ENCODE measurements at regions not wholly inside any gene's neighbourhood (a gene's known extent, or its start where the extent isn't known, plus 50 kb on each side); places are given as distances from the start of the nearest gene placed in this dataset.

DNA sequence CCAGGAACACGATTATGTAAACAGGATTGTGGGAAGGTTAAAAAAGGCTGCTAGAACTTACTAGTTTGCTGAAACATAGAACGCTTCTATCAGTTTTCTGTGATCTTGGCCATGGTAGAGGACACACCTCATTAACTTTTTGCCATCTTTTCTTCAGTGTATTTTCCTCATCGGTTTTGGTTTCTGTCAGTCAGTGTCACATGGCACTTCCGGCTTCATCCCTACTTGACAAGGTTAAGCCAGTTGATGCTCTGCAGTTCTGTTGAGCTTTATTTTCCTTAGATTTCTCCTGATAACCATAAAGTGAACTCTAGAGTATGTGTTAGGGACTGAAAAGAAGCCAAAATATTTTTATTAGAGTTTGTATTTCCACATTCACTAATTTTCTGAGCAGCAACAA, 147.5 kb downstream of the NDFIP2 start:
- no peak overlapping the region for H3K4me3 Mint-ChIP-seq
- no peak for ATAC-seq
- CTCF ChIA-PET = no interaction called here
- H3K36me3 Mint-ChIP-seq = no peaks in the 10 kb centered on the region
- DNase-seq (ENCODE audit: low spot score) = no peak
- H3K9me3 Mint-ChIP-seq = no peaks in the 10 kb centered on the region
- no peaks in the 10 kb centered on the region for H3K27me3 Mint-ChIP-seq (ENCODE audit: low read depth)
- 0 out of 2 replicates have a peak, but pooled peaks cover 2% of the 10 kb centered on the region for H3K4me1 Mint-ChIP-seq
- no peak overlapping the region for H3K27ac Mint-ChIP-seq
- POLR2A ChIA-PET = no interaction called here
- TF ChIP-seq ZNF219 (CRISPR knock-in tag; IDR thresholded peaks at IDR 0.05; ENCODE audit: borderline replicate concordance) (no peak), TEAD4 (CRISPR knock-in tag; IDR thresholded peaks at IDR 0.05) (no peak), RELA (CRISPR knock-in tag; IDR thresholded peaks at IDR 0.05; ENCODE audit: borderline replicate concordance) (no peak), SP1 (CRISPR knock-in tag; conservative IDR thresholded peaks at IDR 0.05) (no peak), ZNF232 (CRISPR knock-in tag; IDR thresholded peaks at IDR 0.05) (no peak)
- TF ChIP-seq, protein P1, sequence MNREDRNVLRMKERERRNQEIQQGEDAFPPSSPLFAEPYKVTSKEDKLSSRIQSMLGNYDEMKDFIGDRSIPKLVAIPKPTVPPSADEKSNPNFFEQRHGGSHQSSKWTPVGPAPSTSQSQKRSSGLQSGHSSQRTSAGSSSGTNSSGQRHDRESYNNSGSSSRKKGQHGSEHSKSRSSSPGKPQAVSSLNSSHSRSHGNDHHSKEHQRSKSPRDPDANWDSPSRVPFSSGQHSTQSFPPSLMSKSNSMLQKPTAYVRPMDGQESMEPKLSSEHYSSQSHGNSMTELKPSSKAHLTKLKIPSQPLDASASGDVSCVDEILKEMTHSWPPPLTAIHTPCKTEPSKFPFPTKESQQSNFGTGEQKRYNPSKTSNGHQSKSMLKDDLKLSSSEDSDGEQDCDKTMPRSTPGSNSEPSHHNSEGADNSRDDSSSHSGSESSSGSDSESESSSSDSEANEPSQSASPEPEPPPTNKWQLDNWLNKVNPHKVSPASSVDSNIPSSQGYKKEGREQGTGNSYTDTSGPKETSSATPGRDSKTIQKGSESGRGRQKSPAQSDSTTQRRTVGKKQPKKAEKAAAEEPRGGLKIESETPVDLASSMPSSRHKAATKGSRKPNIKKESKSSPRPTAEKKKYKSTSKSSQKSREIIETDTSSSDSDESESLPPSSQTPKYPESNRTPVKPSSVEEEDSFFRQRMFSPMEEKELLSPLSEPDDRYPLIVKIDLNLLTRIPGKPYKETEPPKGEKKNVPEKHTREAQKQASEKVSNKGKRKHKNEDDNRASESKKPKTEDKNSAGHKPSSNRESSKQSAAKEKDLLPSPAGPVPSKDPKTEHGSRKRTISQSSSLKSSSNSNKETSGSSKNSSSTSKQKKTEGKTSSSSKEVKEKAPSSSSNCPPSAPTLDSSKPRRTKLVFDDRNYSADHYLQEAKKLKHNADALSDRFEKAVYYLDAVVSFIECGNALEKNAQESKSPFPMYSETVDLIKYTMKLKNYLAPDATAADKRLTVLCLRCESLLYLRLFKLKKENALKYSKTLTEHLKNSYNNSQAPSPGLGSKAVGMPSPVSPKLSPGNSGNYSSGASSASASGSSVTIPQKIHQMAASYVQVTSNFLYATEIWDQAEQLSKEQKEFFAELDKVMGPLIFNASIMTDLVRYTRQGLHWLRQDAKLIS (CRISPR knock-in tag; IDR thresholded peaks at IDR 0.05; ENCODE audit: borderline replicate concordance) = no peak
- TF ChIP-seq, protein P2, sequence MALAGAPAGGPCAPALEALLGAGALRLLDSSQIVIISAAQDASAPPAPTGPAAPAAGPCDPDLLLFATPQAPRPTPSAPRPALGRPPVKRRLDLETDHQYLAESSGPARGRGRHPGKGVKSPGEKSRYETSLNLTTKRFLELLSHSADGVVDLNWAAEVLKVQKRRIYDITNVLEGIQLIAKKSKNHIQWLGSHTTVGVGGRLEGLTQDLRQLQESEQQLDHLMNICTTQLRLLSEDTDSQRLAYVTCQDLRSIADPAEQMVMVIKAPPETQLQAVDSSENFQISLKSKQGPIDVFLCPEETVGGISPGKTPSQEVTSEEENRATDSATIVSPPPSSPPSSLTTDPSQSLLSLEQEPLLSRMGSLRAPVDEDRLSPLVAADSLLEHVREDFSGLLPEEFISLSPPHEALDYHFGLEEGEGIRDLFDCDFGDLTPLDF (CRISPR knock-in tag; IDR thresholded peaks at IDR 0.05) = no peak
- TF ChIP-seq, protein P3, sequence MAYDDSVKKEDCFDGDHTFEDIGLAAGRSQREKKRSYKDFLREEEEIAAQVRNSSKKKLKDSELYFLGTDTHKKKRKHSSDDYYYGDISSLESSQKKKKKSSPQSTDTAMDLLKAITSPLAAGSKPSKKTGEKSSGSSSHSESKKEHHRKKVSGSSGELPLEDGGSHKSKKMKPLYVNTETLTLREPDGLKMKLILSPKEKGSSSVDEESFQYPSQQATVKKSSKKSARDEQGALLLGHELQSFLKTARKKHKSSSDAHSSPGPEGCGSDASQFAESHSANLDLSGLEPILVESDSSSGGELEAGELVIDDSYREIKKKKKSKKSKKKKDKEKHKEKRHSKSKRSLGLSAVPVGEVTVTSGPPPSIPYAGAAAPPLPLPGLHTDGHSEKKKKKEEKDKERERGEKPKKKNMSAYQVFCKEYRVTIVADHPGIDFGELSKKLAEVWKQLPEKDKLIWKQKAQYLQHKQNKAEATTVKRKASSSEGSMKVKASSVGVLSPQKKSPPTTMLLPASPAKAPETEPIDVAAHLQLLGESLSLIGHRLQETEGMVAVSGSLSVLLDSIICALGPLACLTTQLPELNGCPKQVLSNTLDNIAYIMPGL (CRISPR knock-in tag; IDR thresholded peaks at IDR 0.05) = no peak
- TF ChIP-seq, protein P4, sequence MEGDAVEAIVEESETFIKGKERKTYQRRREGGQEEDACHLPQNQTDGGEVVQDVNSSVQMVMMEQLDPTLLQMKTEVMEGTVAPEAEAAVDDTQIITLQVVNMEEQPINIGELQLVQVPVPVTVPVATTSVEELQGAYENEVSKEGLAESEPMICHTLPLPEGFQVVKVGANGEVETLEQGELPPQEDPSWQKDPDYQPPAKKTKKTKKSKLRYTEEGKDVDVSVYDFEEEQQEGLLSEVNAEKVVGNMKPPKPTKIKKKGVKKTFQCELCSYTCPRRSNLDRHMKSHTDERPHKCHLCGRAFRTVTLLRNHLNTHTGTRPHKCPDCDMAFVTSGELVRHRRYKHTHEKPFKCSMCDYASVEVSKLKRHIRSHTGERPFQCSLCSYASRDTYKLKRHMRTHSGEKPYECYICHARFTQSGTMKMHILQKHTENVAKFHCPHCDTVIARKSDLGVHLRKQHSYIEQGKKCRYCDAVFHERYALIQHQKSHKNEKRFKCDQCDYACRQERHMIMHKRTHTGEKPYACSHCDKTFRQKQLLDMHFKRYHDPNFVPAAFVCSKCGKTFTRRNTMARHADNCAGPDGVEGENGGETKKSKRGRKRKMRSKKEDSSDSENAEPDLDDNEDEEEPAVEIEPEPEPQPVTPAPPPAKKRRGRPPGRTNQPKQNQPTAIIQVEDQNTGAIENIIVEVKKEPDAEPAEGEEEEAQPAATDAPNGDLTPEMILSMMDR (IDR thresholded peaks at IDR 0.05) = no peak

GRCh38 chr13:79626924-79627323, 146.0 kb downstream of the NDFIP2 start:
- 0 out of 2 replicates have a peak, but pooled peaks cover 2% of the 10 kb centered on the region for H3K4me1 Mint-ChIP-seq
- no peaks in the 10 kb centered on the region for H3K9me3 Mint-ChIP-seq
- DNase-seq (ENCODE audit: low spot score) = no peak
- ATAC-seq = no peak
- H3K36me3 Mint-ChIP-seq = no peaks in the 10 kb centered on the region
- H3K27me3 Mint-ChIP-seq (ENCODE audit: low read depth) = no peaks in the 10 kb centered on the region
- POLR2A ChIA-PET = no interaction called here
- no peak overlapping the region for H3K4me3 Mint-ChIP-seq
- CTCF ChIA-PET = no interaction called here
- H3K27ac Mint-ChIP-seq = no peak overlapping the region
- TF ChIP-seq ELF4 (CRISPR knock-in tag; IDR thresholded peaks at IDR 0.05; ENCODE audit: low read depth) (no peak), SMAD4 (CRISPR knock-in tag; IDR thresholded peaks at IDR 0.05) (no peak), ATF3 (CRISPR knock-in tag; conservative IDR thresholded peaks at IDR 0.05) (no peak), ZNF263 (CRISPR knock-in tag; IDR thresholded peaks at IDR 0.05; ENCODE audit: low read depth) (no peak), JAZF1 (CRISPR knock-in tag; IDR thresholded peaks at IDR 0.05) (no peak), CREM (CRISPR knock-in tag; IDR thresholded peaks at IDR 0.05) (no peak), FOXJ3 (CRISPR knock-in tag; IDR thresholded peaks at IDR 0.05; ENCODE audit: borderline replicate concordance) (no peak), TCF7 (CRISPR knock-in tag; IDR thresholded peaks at IDR 0.05; ENCODE audit: low read depth) (no peak)
- TF ChIP-seq, protein P5, sequence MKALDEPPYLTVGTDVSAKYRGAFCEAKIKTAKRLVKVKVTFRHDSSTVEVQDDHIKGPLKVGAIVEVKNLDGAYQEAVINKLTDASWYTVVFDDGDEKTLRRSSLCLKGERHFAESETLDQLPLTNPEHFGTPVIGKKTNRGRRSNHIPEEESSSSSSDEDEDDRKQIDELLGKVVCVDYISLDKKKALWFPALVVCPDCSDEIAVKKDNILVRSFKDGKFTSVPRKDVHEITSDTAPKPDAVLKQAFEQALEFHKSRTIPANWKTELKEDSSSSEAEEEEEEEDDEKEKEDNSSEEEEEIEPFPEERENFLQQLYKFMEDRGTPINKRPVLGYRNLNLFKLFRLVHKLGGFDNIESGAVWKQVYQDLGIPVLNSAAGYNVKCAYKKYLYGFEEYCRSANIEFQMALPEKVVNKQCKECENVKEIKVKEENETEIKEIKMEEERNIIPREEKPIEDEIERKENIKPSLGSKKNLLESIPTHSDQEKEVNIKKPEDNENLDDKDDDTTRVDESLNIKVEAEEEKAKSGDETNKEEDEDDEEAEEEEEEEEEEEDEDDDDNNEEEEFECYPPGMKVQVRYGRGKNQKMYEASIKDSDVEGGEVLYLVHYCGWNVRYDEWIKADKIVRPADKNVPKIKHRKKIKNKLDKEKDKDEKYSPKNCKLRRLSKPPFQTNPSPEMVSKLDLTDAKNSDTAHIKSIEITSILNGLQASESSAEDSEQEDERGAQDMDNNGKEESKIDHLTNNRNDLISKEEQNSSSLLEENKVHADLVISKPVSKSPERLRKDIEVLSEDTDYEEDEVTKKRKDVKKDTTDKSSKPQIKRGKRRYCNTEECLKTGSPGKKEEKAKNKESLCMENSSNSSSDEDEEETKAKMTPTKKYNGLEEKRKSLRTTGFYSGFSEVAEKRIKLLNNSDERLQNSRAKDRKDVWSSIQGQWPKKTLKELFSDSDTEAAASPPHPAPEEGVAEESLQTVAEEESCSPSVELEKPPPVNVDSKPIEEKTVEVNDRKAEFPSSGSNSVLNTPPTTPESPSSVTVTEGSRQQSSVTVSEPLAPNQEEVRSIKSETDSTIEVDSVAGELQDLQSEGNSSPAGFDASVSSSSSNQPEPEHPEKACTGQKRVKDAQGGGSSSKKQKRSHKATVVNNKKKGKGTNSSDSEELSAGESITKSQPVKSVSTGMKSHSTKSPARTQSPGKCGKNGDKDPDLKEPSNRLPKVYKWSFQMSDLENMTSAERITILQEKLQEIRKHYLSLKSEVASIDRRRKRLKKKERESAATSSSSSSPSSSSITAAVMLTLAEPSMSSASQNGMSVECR (CRISPR knock-in tag; IDR thresholded peaks at IDR 0.05; ENCODE audit: borderline replicate concordance) = no peak
- TF ChIP-seq, protein P6, sequence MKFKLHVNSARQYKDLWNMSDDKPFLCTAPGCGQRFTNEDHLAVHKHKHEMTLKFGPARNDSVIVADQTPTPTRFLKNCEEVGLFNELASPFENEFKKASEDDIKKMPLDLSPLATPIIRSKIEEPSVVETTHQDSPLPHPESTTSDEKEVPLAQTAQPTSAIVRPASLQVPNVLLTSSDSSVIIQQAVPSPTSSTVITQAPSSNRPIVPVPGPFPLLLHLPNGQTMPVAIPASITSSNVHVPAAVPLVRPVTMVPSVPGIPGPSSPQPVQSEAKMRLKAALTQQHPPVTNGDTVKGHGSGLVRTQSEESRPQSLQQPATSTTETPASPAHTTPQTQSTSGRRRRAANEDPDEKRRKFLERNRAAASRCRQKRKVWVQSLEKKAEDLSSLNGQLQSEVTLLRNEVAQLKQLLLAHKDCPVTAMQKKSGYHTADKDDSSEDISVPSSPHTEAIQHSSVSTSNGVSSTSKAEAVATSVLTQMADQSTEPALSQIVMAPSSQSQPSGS (CRISPR knock-in tag; IDR thresholded peaks at IDR 0.05; ENCODE audit: borderline replicate concordance, low read depth) = no peak
- TF ChIP-seq, protein P7, sequence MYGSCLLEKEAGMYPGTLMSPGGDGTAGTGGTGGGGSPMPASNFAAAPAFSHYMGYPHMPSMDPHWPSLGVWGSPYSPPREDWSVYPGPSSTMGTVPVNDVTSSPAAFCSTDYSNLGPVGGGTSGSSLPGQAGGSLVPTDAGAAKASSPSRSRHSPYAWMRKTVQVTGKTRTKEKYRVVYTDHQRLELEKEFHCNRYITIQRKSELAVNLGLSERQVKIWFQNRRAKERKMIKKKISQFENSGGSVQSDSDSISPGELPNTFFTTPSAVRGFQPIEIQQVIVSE (CRISPR knock-in tag; IDR thresholded peaks at IDR 0.05; ENCODE audit: borderline replicate concordance) = no peak
